ENCODE measurements at regions not wholly inside any gene's neighbourhood (a gene's known extent, or its start where the extent isn't known, plus 50 kb on each side); places are given as distances from the start of the nearest gene placed in this dataset.
"Not testable (repeated sequence)": the region's sequence is repeated elsewhere in the genome, so short reads cannot be mapped to it uniquely, and the experiment has no call there.

- H3K27ac ChIP-seq (ENCODE audit: low read length); H3K4me1 ChIP-seq (ENCODE audit: control insufficient read depth in 1 of 2, insufficient read depth in 2 of 2, low read length in 2 of 2); H3K9me3 ChIP-seq (ENCODE audit: control insufficient read depth in 1 of 2, low read length in 2 of 2); H3K36me3 ChIP-seq (ENCODE audit: control insufficient read depth in 1 of 2, insufficient read depth in 2 of 2, low read length in 2 of 2); H3K4me3 ChIP-seq (ENCODE audit: low read depth in 1 of 2, low read length in 2 of 2); H3K27me3 ChIP-seq (ENCODE audit: low read depth, low read length): not testable (repeated sequence)
These were observed 266.0 kb upstream of the ANKRD50 start for GRCh38 chr4:124978536-124978935.

DNA sequence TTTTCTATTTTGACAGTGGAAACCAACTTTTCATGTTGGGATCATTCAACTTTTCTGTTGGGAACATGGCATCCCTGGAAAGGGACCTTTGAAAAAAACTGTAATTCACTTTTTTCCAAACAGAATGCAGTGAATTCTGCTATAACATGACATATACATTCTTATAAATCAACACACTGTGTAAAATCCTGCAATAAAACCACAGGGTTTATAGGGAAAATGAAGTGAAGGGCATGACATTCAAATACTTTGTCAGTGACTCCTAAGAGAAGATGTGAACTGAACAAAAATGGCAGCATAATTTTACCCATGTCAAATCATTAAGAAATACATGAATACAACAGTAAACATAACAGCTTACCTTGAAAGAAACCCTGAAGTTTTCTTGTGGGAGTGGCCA is 264.5 kb upstream of the ANKRD50 start:
- Histone ChIP-seq H3K4me1 (ENCODE audit: control insufficient read depth in 1 of 2, insufficient read depth in 2 of 2, low read length in 2 of 2) (no peaks in the 10 kb centered on the region), H3K36me3 (ENCODE audit: control insufficient read depth in 1 of 2, insufficient read depth in 2 of 2, low read length in 2 of 2) (no peaks in the 10 kb centered on the region), H3K27me3 (ENCODE audit: low read depth, low read length) (no peaks in the 10 kb centered on the region), H3K4me3 (ENCODE audit: low read depth in 1 of 2, low read length in 2 of 2) (no peak overlapping the region), H3K9me3 (ENCODE audit: control insufficient read depth in 1 of 2, low read length in 2 of 2) (no peaks in the 10 kb centered on the region), H3K27ac (ENCODE audit: low read length) (no peak overlapping the region)

DNA sequence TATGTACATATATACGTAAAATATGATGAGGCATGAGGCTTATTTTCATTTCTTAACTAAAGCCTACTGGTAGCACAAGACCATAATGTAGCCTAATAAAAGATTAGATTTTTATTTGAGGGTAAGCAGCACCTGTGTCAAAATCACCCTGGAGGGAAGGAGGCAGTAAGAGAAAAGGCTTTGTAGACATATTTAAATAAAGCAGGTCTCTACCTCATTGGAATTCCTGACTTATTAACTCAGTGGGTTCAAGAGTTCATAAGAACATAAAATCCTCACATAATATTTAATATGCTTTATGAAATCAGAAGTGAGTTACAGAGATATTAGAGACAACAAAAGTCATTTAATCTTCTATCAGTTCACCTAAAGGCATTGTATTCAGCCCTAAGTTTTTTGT is 261.6 kb upstream of the ANKRD50 start:
- no peak overlapping the region for H3K27ac ChIP-seq (ENCODE audit: low read length)
- no peak overlapping the region for H3K4me3 ChIP-seq (ENCODE audit: low read depth in 1 of 2, low read length in 2 of 2)
- no peaks in the 10 kb centered on the region for H3K36me3 ChIP-seq (ENCODE audit: control insufficient read depth in 1 of 2, insufficient read depth in 2 of 2, low read length in 2 of 2)
- no peaks in the 10 kb centered on the region for H3K4me1 ChIP-seq (ENCODE audit: control insufficient read depth in 1 of 2, insufficient read depth in 2 of 2, low read length in 2 of 2)
- H3K9me3 ChIP-seq (ENCODE audit: control insufficient read depth in 1 of 2, low read length in 2 of 2): no peaks in the 10 kb centered on the region
- H3K27me3 ChIP-seq (ENCODE audit: low read depth, low read length): no peaks in the 10 kb centered on the region

DNA sequence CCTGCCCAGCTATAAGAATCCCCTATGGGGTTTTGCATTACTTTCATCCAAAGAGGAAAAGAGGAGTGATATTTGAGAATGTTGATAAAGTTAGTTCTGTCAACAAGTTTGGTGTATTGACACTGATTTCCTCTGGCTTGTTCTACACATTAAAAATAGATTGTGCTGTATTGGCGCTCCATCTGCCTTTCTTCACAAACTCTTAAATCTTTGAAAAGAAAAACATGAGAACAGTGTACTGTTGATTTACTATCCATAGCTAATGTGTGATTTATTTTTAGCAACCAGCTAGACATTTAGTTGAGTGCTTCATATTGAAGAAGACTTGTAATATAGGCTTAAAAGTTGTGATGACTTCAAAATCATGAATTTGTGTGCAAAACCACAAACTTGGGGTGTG is 261.2 kb upstream of the ANKRD50 start:
- Histone ChIP-seq H3K27me3 (ENCODE audit: low read depth, low read length) (no peaks in the 10 kb centered on the region), H3K9me3 (ENCODE audit: control insufficient read depth in 1 of 2, low read length in 2 of 2) (no peaks in the 10 kb centered on the region), H3K4me3 (ENCODE audit: low read depth in 1 of 2, low read length in 2 of 2) (no peak overlapping the region)

GRCh38 chr4:124970011-124970410 is 257.5 kb upstream of the ANKRD50 start:
- Histone ChIP-seq H3K4me1 (ENCODE audit: control insufficient read depth in 1 of 2, insufficient read depth in 2 of 2, low read length in 2 of 2) (no peaks in the 10 kb centered on the region), H3K27me3 (ENCODE audit: low read depth, low read length) (no peaks in the 10 kb centered on the region)

More for the DNA sequence above, 261.2 kb upstream of the ANKRD50 start:
- no peak overlapping the region for H3K27ac ChIP-seq (ENCODE audit: low read length)
- no peaks in the 10 kb centered on the region for H3K36me3 ChIP-seq (ENCODE audit: control insufficient read depth in 1 of 2, insufficient read depth in 2 of 2, low read length in 2 of 2)
- H3K4me1 ChIP-seq (ENCODE audit: control insufficient read depth in 1 of 2, insufficient read depth in 2 of 2, low read length in 2 of 2): no peaks in the 10 kb centered on the region

GRCh38 chr4:124965497-124965891 is 253.0 kb upstream of the ANKRD50 start:
- H3K9me3 ChIP-seq (ENCODE audit: control insufficient read depth in 1 of 2, low read length in 2 of 2): peaks cover 4 to 9% of the 10 kb centered on the region in 2 donors
- H3K36me3 ChIP-seq (ENCODE audit: control insufficient read depth in 1 of 2, insufficient read depth in 2 of 2, low read length in 2 of 2): no peaks in the 10 kb centered on the region
- no peaks in the 10 kb centered on the region for H3K27me3 ChIP-seq (ENCODE audit: low read depth, low read length)
- no peaks in the 10 kb centered on the region for H3K4me1 ChIP-seq (ENCODE audit: control insufficient read depth in 1 of 2, insufficient read depth in 2 of 2, low read length in 2 of 2)
- no peak overlapping the region for H3K4me3 ChIP-seq (ENCODE audit: low read depth in 1 of 2, low read length in 2 of 2)
- H3K27ac ChIP-seq (ENCODE audit: low read length): no peak overlapping the region

More at GRCh38 chr4:124970011-124970410, 257.5 kb upstream of the ANKRD50 start:
- no peaks in the 10 kb centered on the region for H3K36me3 ChIP-seq (ENCODE audit: control insufficient read depth in 1 of 2, insufficient read depth in 2 of 2, low read length in 2 of 2)
- no peaks in the 10 kb centered on the region for H3K9me3 ChIP-seq (ENCODE audit: control insufficient read depth in 1 of 2, low read length in 2 of 2)
- no peak overlapping the region for H3K4me3 ChIP-seq (ENCODE audit: low read depth in 1 of 2, low read length in 2 of 2)
- H3K27ac ChIP-seq (ENCODE audit: low read length): no peak overlapping the region

DNA sequence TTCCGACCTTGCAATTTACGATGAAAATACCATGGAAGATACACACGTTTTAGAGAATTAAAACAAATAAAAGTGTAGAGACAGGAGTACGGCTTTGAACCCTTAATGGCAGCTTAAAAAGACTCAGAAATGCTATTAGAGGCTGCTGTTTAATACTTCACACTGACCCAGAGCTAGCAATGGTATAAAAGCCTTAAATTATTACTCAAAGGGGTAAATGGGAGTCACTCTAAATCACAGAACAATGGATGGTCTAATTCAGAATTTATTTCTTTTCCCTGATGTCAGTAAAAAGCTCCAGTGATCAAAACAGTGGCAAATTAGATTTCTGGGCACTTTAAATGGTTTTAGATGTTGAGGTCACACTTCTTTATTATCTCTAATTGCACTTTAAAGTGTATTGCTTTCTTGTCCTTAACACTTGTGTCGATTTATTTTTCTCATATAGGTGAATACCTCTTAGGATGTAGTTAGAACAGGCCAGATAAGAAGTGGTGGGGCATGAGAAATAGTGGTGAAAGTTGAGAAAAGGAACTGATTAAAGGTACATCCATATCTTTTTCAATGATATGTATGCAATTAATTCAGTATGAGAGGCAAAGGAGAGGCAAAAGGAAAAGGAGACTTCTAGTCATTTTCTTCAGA is 252.4 kb upstream of the ANKRD50 start:
- H3K4me3 ChIP-seq (ENCODE audit: low read depth in 1 of 2, low read length in 2 of 2): no peak overlapping the region

GRCh38 chr4:124964251-124964650 is 251.7 kb upstream of the ANKRD50 start:
- Histone ChIP-seq H3K4me3 (ENCODE audit: low read depth in 1 of 2, low read length in 2 of 2) (no peak overlapping the region), H3K36me3 (ENCODE audit: control insufficient read depth in 1 of 2, insufficient read depth in 2 of 2, low read length in 2 of 2) (no peaks in the 10 kb centered on the region), H3K27me3 (ENCODE audit: low read depth, low read length) (no peaks in the 10 kb centered on the region), H3K4me1 (ENCODE audit: control insufficient read depth in 1 of 2, insufficient read depth in 2 of 2, low read length in 2 of 2) (no peaks in the 10 kb centered on the region), H3K27ac (ENCODE audit: low read length) (no peak overlapping the region), H3K9me3 (ENCODE audit: control insufficient read depth in 1 of 2, low read length in 2 of 2) (peaks cover 4 to 9% of the 10 kb centered on the region in 2 donors)

More for the DNA sequence above, 252.4 kb upstream of the ANKRD50 start:
- Histone ChIP-seq H3K9me3 (ENCODE audit: control insufficient read depth in 1 of 2, low read length in 2 of 2) (peaks cover 4 to 9% of the 10 kb centered on the region in 2 donors), H3K36me3 (ENCODE audit: control insufficient read depth in 1 of 2, insufficient read depth in 2 of 2, low read length in 2 of 2) (no peaks in the 10 kb centered on the region), H3K27ac (ENCODE audit: low read length) (no peak overlapping the region), H3K4me1 (ENCODE audit: control insufficient read depth in 1 of 2, insufficient read depth in 2 of 2, low read length in 2 of 2) (no peaks in the 10 kb centered on the region), H3K27me3 (ENCODE audit: low read depth, low read length) (no peaks in the 10 kb centered on the region)

DNA sequence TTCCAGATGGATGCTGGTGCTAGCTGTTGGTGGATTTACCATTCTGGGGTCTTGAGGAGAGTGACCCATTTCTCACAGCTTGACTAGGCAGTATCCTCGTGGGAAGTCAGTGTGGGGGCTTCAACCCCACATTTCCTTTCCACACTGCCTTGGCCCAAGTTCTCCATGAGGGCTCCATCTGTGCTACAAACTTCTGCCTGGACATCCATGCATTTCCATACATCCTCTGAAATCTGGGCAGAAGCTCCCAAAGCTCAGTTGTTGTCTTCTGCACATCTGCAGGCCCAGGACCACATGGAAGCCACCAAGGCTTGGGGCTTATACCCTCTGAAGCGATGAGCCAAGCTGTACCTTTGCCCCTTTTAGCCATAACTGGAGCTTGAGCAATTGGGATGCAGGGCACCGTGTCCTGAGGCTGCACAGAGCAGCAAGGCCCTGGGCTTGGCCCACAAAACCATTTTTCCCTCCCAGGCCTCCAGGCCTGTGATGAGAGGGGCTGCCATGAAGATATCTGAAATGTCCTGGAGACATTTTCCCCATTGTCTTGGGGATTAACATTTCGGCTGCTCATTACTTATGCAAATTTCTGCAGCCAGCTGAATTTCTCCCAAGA is 248.7 kb upstream of the ANKRD50 start:
- Histone ChIP-seq H3K4me1 (ENCODE audit: control insufficient read depth in 1 of 2, insufficient read depth in 2 of 2, low read length in 2 of 2) (no peaks in the 10 kb centered on the region), H3K36me3 (ENCODE audit: control insufficient read depth in 1 of 2, insufficient read depth in 2 of 2, low read length in 2 of 2) (no peaks in the 10 kb centered on the region), H3K9me3 (ENCODE audit: control insufficient read depth in 1 of 2, low read length in 2 of 2) (peaks cover 4 to 9% of the 10 kb centered on the region in 2 donors), H3K27ac (ENCODE audit: low read length) (no peak overlapping the region), H3K4me3 (ENCODE audit: low read depth in 1 of 2, low read length in 2 of 2) (no peak overlapping the region), H3K27me3 (ENCODE audit: low read depth, low read length) (no peaks in the 10 kb centered on the region)

DNA sequence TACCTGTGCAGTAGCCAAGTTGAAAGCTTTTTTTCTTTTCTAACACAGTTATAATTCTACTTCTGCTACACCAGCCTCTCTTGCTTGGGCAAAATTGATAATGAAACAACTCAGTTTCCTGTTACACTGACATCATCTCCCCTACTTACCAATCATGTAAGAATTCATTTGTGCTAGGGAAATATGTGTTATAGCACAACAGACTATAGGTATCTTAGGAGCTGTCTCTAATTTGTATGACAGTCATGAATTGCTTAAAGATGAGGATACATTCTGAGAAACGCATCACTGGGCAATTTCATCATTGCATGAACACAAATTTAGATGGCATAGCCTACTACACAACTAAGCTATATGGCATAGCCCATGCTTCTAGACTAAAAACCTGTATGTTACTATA is 246.3 kb upstream of the ANKRD50 start:
- H3K36me3 ChIP-seq (ENCODE audit: control insufficient read depth in 1 of 2, insufficient read depth in 2 of 2, low read length in 2 of 2): no peaks in the 10 kb centered on the region
- H3K27ac ChIP-seq (ENCODE audit: low read length): no peak overlapping the region
- H3K27me3 ChIP-seq (ENCODE audit: low read depth, low read length): no peaks in the 10 kb centered on the region
- H3K4me3 ChIP-seq (ENCODE audit: low read depth in 1 of 2, low read length in 2 of 2): no peak overlapping the region
- H3K9me3 ChIP-seq (ENCODE audit: control insufficient read depth in 1 of 2, low read length in 2 of 2): peaks cover 4 to 9% of the 10 kb centered on the region in 2 donors
- H3K4me1 ChIP-seq (ENCODE audit: control insufficient read depth in 1 of 2, insufficient read depth in 2 of 2, low read length in 2 of 2): no peaks in the 10 kb centered on the region

- H3K4me3 ChIP-seq (ENCODE audit: low read depth in 1 of 2, low read length in 2 of 2): no peak overlapping the region
- H3K9me3 ChIP-seq (ENCODE audit: control insufficient read depth in 1 of 2, low read length in 2 of 2): no peaks in the 10 kb centered on the region
- H3K27me3 ChIP-seq (ENCODE audit: low read depth, low read length): no peaks in the 10 kb centered on the region
- peaks cover 0 to 4% of the 10 kb centered on the region in 2 donors for H3K4me1 ChIP-seq (ENCODE audit: control insufficient read depth in 1 of 2, insufficient read depth in 2 of 2, low read length in 2 of 2)
- no peaks in the 10 kb centered on the region for H3K36me3 ChIP-seq (ENCODE audit: control insufficient read depth in 1 of 2, insufficient read depth in 2 of 2, low read length in 2 of 2)
- no peak overlapping the region for H3K27ac ChIP-seq (ENCODE audit: low read length)
These were observed 242.9 kb upstream of the ANKRD50 start for GRCh38 chr4:124955476-124955875.

GRCh38 chr4:124954046-124954445 is 241.5 kb upstream of the ANKRD50 start:
- H3K27ac ChIP-seq (ENCODE audit: low read length): no peak overlapping the region
- no peaks in the 10 kb centered on the region for H3K9me3 ChIP-seq (ENCODE audit: control insufficient read depth in 1 of 2, low read length in 2 of 2)
- peaks cover 0 to 4% of the 10 kb centered on the region in 2 donors for H3K4me1 ChIP-seq (ENCODE audit: control insufficient read depth in 1 of 2, insufficient read depth in 2 of 2, low read length in 2 of 2)
- no peaks in the 10 kb centered on the region for H3K27me3 ChIP-seq (ENCODE audit: low read depth, low read length)
- no peak overlapping the region for H3K4me3 ChIP-seq (ENCODE audit: low read depth in 1 of 2, low read length in 2 of 2)
- no peaks in the 10 kb centered on the region for H3K36me3 ChIP-seq (ENCODE audit: control insufficient read depth in 1 of 2, insufficient read depth in 2 of 2, low read length in 2 of 2)

Measured in muscle layer of duodenum (tissue), 2 donors.